K562 (cell line): ENCODE measurements at regions not wholly inside any gene's neighbourhood (a gene's known extent, or its start where the extent isn't known, plus 50 kb on each side); places are given as distances from the start of the nearest gene placed in this dataset.

Experiments
- ATAC-seq: fragments of 200-7000 bp; cut with Tn5 transposase; 3 replicates; pipeline ENCODE4 v1.9.1; 2020; ENCODE audit warnings: moderate library complexity
- BruUV-seq: library from RNA; stranded (reverse); fragments of 400-500 nt; replicated peaks from 2 replicates; lab custom pipeline; 2021; lab: Mats Ljungman, UMichigan
- CTCF ChIA-PET: fragments of 300-600 bp; formaldehyde crosslinking; extraction: SDS; loops from one replicate; lab custom pipeline; 2021; ENCODE audit warnings: low intra/inter-chr PET ratio; lab: Yijun Ruan, JAX
- POLR2A ChIA-PET: fragments of 300-600, 350-650 bp; sonication (Branson Sonifier 250); formaldehyde crosslinking; extraction: SDS; loops from one replicate; lab custom pipeline; 2021; ENCODE audit warnings: antibody characterized with exemption, inconsistent platforms; lab: Yijun Ruan, JAX
- DNase-seq, 4 experiments: peaks; one replicate each; pipeline versions ENCODE4 v3.0.0 to v3.0.0-alpha.2; 2011 to 2018; ENCODE audit warnings: low spot score in 3 of 4, mixed read lengths in 3 of 4; ENCODE audit errors: extremely low read depth in 1 of 4
- FAIRE-seq: peaks from 2 replicates; lab custom pipeline; 2011; peaks lifted over from hg19 to GRCh38; lab: Jason Lieb, UNC
- H2AFZ ChIP-seq: 2 replicates; pipeline ENCODE4 v1.6.0; 2011; ENCODE audit warnings: low read depth, low read length, control low read depth, inconsistent platforms
- H3K27ac ChIP-seq: fragments of 200-600 bp; 3 replicates; pipeline ENCODE4 v1.8.0; 2011; ENCODE audit warnings: low read depth, mild to moderate bottlenecking, control low read depth, inconsistent platforms, low read length, moderate library complexity, mixed read lengths; ENCODE audit errors: extremely low read depth
- H3K27me3 ChIP-seq, 2 experiments: fragments of 300-600 bp in 1 of 2; 2 replicates in 1 of 2; 3 replicates in 1 of 2; pipeline versions ENCODE4 v1.6.0 to v1.8.0; 2011; ENCODE audit warnings: inconsistent platforms in 2 of 2, low read length in 2 of 2, mild to moderate bottlenecking in 1 of 2, mixed read lengths in 1 of 2, moderate library complexity in 1 of 2; ENCODE audit not compliant: control insufficient read depth in 2 of 2, insufficient read depth in 2 of 2
- H3K36me3 ChIP-seq: fragments of 300-600 bp; 3 replicates; pipeline ENCODE4 v1.8.0; 2011; ENCODE audit warnings: mild to moderate bottlenecking, low read length, inconsistent platforms; ENCODE audit not compliant: control insufficient read depth, insufficient read depth
- H3K4me1 ChIP-seq, 2 experiments: fragments of 200-600 bp in 1 of 2; replicated peaks in 1 of 2; 2 replicates in 1 of 2; 3 replicates in 1 of 2; pipeline versions ENCODE4 v1.5.1 to v1.8.0; 2011; ENCODE audit warnings: inconsistent platforms in 2 of 2, low read length in 2 of 2, mild to moderate bottlenecking in 1 of 2, mixed read lengths in 1 of 2, moderate library complexity in 1 of 2; ENCODE audit not compliant: control insufficient read depth in 2 of 2, insufficient read depth in 2 of 2
- H3K4me2 ChIP-seq: 2 replicates; pipeline ENCODE4 v1.6.1; 2011; ENCODE audit warnings: low read length, control low read depth, inconsistent platforms, mixed read lengths; ENCODE audit not compliant: insufficient read depth
- H3K4me3 ChIP-seq: fragments of 200-600 bp; sonication (generic), shearing (Covaris generic); 2 replicates; pipeline ENCODE4 v1.5.1; 2016; ENCODE audit warnings: control low read depth, inconsistent platforms
- H3K79me2 ChIP-seq: fragments of 200-600 bp; 3 replicates; pipeline ENCODE4 v1.8.0; 2011; ENCODE audit warnings: low read length, inconsistent platforms; ENCODE audit not compliant: control insufficient read depth, insufficient read depth
- H3K9ac ChIP-seq, 2 experiments: 2 replicates each; pipeline versions ENCODE4 v1.6.0 to v1.6.1; 2011; ENCODE audit warnings: low read depth in 2 of 2, low read length in 2 of 2, control low read depth in 1 of 2, inconsistent platforms in 1 of 2, mild to moderate bottlenecking in 1 of 2, mixed read lengths in 1 of 2; ENCODE audit not compliant: insufficient read depth in 1 of 2
- H3K9me1 ChIP-seq: one replicate; pipeline ENCODE4 v1.6.0; 2011; ENCODE audit warnings: inconsistent platforms, mild to moderate bottlenecking, low read length, moderate library complexity; ENCODE audit not compliant: control insufficient read depth, insufficient read depth
- H3K9me3 ChIP-seq: replicated peaks from 2 replicates; pipeline ENCODE4 v1.5.1; 2011; ENCODE audit warnings: low read depth, low read length, inconsistent platforms; ENCODE audit not compliant: control insufficient read depth, insufficient read depth
- H4K20me1 ChIP-seq: replicated peaks from 2 replicates; pipeline ENCODE4 v1.6.1; 2011; ENCODE audit warnings: low read length, inconsistent platforms, mixed read lengths; ENCODE audit not compliant: control insufficient read depth, insufficient read depth
- ADNP ChIP-seq: fragments of 200-800 bp; sonication (Bioruptor generic); IDR thresholded peaks from 2 replicates; pipeline ENCODE4 v1.6.1; 2016; ENCODE audit warnings: missing genetic modification characterization, missing compliant biosample characterization
- CBX5 ChIP-seq: IDR thresholded peaks from 2 replicates; pipeline ENCODE4 v1.6.1; 2014; ENCODE audit warnings: low read depth, borderline replicate concordance
- HMGXB4 ChIP-seq: sonication (generic); formaldehyde crosslinking; IDR thresholded peaks from 2 replicates; pipeline ENCODE4 v1.8.1; 2023; ENCODE audit warnings: mild to moderate bottlenecking, missing genetic modification reagents
- HNRNPH1 ChIP-seq: fragments of 200-400 bp; formaldehyde crosslinking; optimal IDR thresholded peaks from 2 replicates; pipeline ENCODE3; 2017; ENCODE audit warnings: low read depth, mild to moderate bottlenecking, low read length, moderate library complexity
- MAX ChIP-seq: sonication (generic); formaldehyde crosslinking; IDR thresholded peaks from 2 replicates; pipeline ENCODE4 v1.9.0; 2022; ENCODE audit warnings: mild to moderate bottlenecking, missing genetic modification reagents
- PYGO2 ChIP-seq: fragments of 450-650 bp; IDR thresholded peaks from 2 replicates; pipeline ENCODE4 v1.6.1; 2016; ENCODE audit warnings: mild to moderate bottlenecking, missing genetic modification characterization, moderate library complexity, missing compliant biosample characterization
- TCF15 ChIP-seq: fragments of 250-450 bp; sonication (Bioruptor Pico); IDR thresholded peaks from 2 replicates; pipeline ENCODE4 v1.8.0; 2022; ENCODE audit warnings: moderate library complexity, mild to moderate bottlenecking, inconsistent platforms
- TRIM28 ChIP-seq: fragments of 450-650 bp; IDR thresholded peaks from 2 replicates; pipeline ENCODE4 v1.6.1; 2017
- ZC3H11A ChIP-seq: IDR thresholded peaks from 2 replicates; pipeline ENCODE4 v1.6.1; 2012; ENCODE audit warnings: low read depth, low read length, improper control_type of control experiment
- ZNF165 ChIP-seq: fragments of 250-450 bp; sonication (Bioruptor Pico); IDR thresholded peaks from 2 replicates; pipeline ENCODE4 v1.4.0; 2020; ENCODE audit warnings: borderline replicate concordance
- ZNF354B ChIP-seq: fragments of 250-450 bp; sonication (Bioruptor Pico); IDR thresholded peaks from 2 replicates; pipeline ENCODE4 v1.4.0; 2020
- ZNF408 ChIP-seq: fragments of 250-450 bp; sonication (Bioruptor Pico); IDR thresholded peaks from 2 replicates; pipeline ENCODE4 v1.4.0; 2020; ENCODE audit warnings: low read depth, mild to moderate bottlenecking, moderate library complexity
- ZNF584 ChIP-seq: fragments of 200-800 bp; sonication (Bioruptor generic); IDR thresholded peaks from 2 replicates; pipeline ENCODE4 v1.6.1; 2016; ENCODE audit warnings: low read depth, mild to moderate bottlenecking, missing genetic modification characterization, missing compliant biosample characterization
- WGBS: fragments of 100-300 bp; shearing (Covaris generic); methylation state at CpG from one replicate; pipeline ENCODE4 v1.1.6; 2016; ENCODE audit warnings: low coverage, mixed read lengths; ENCODE audit not compliant: insufficient coverage; ENCODE audit errors: missing lambda C conversion rate; 5-methylcytosine and 5-hydroxymethylcytosine counted together
- in situ Hi-C: fragments of 300-500 bp; cut with MboI; formaldehyde crosslinking; loops from 4 replicates; pipeline ENCODE4 v1.15.0; 2018; ENCODE audit warnings: inconsistent platforms, mixed read lengths
- intact Hi-C: fragments of 100-400 bp; cut with micrococcal nuclease; formaldehyde crosslinking; loops from 2 replicates; pipeline ENCODE4 v1.14.2; 2022

GRCh38 chr3:145648396-145648795 is 512.6 kb downstream of the PLOD2 start:
- intact Hi-C loops (no loop called here), in situ Hi-C loops (no loop called here)
- H3K36me3 ChIP-seq: no peaks in the 10 kb centered on the region
- H3K4me2 ChIP-seq: no peak overlapping the region
- CTCF ChIA-PET: no interaction called here
- ATAC-seq: no peak
- POLR2A ChIA-PET: no interaction called here
- no peak overlapping the region for H3K27ac ChIP-seq
- H3K27me3 ChIP-seq: no peaks in the 10 kb centered on the region
- H3K9me1 ChIP-seq: no peaks in the 10 kb centered on the region
- no peak overlapping the region for H3K4me3 ChIP-seq
- no peak overlapping the region for H2AFZ ChIP-seq
- no peaks in the 10 kb centered on the region for H4K20me1 ChIP-seq
- H3K9me3 ChIP-seq: no peaks in the 10 kb centered on the region
- DNase-seq: no peak
- no peak overlapping the region for H3K9ac ChIP-seq
- H3K4me1 ChIP-seq: no peaks in the 10 kb centered on the region
- no TSS peak for BruUV-seq
- TF ChIP-seq TCF15 (CRISPR knock-in tag): no peak
- no peak for FAIRE-seq
- no peaks in the 10 kb centered on the region for H3K79me2 ChIP-seq

GRCh38 chr3:145649368-145649887 is 511.6 kb downstream of the PLOD2 start:
- no peak for ATAC-seq
- CTCF ChIA-PET: no interaction called here
- no TSS peak for BruUV-seq
- no peak overlapping the region for H3K4me2 ChIP-seq
- TF ChIP-seq TRIM28: no peak
- TF ChIP-seq HNRNPH1: no peak
- TF ChIP-seq ZC3H11A: no peak
- no peak for TF ChIP-seq PYGO2 (tag)
- TF ChIP-seq ZNF584 (CRISPR knock-in tag): no peak
- TF ChIP-seq HMGXB4 (CRISPR knock-in tag): no peak
- no peak for TF ChIP-seq ZNF165 (CRISPR knock-in tag)
- no peak for TF ChIP-seq ZNF408
- TF ChIP-seq MAX: no peak
- no peak for TF ChIP-seq CBX5
- no peak for TF ChIP-seq ADNP (tag)
- no peak for TF ChIP-seq ZNF354B (CRISPR knock-in tag)
- TF ChIP-seq, all 486 proteins: peak for 0
- no peak overlapping the region for H3K4me3 ChIP-seq
- intact Hi-C loops: no loop called here
- H2AFZ ChIP-seq: no peak overlapping the region
- no peaks in the 10 kb centered on the region for H3K9me1 ChIP-seq
- no peaks in the 10 kb centered on the region for H4K20me1 ChIP-seq
- H3K9me3 ChIP-seq: no peaks in the 10 kb centered on the region
- H3K79me2 ChIP-seq: no peaks in the 10 kb centered on the region
- H3K9ac ChIP-seq: no peak overlapping the region
- in situ Hi-C loops: no loop called here
- 3% methylated on average over 8 of the region's 8 CpGs for WGBS
- no peak for DNase-seq
- H3K27ac ChIP-seq: no peak overlapping the region
- no peaks in the 10 kb centered on the region for H3K4me1 ChIP-seq
- no peaks in the 10 kb centered on the region for H3K27me3 ChIP-seq
- POLR2A ChIA-PET: no interaction called here
- H3K36me3 ChIP-seq: no peaks in the 10 kb centered on the region
- FAIRE-seq: no peak
